ENCODE measurements at regions not wholly inside any gene's neighbourhood (a gene's known extent, or its start where the extent isn't known, plus 50 kb on each side); places are given as distances from the start of the nearest gene placed in this dataset.

DNA sequence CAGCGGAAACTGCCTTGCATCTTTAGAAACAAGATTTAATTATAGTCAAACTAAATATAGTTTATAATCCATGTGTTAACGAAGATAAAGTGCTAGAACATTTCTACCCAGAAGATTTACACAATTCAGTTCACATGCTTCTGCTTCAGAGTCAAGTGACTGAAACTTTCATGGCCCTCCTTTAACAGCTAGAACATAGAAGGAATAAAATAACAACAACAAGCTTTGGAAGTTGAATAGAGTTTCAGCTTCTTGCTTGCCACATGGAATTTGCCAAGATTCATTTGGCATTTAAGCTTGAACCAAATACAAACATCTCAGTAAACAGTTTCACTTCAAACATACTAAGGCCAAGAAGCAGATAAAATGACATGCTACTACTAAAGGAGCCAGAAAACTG is 676.3 kb upstream of the ANO3 start:
- TF ChIP-seq, protein P1, sequence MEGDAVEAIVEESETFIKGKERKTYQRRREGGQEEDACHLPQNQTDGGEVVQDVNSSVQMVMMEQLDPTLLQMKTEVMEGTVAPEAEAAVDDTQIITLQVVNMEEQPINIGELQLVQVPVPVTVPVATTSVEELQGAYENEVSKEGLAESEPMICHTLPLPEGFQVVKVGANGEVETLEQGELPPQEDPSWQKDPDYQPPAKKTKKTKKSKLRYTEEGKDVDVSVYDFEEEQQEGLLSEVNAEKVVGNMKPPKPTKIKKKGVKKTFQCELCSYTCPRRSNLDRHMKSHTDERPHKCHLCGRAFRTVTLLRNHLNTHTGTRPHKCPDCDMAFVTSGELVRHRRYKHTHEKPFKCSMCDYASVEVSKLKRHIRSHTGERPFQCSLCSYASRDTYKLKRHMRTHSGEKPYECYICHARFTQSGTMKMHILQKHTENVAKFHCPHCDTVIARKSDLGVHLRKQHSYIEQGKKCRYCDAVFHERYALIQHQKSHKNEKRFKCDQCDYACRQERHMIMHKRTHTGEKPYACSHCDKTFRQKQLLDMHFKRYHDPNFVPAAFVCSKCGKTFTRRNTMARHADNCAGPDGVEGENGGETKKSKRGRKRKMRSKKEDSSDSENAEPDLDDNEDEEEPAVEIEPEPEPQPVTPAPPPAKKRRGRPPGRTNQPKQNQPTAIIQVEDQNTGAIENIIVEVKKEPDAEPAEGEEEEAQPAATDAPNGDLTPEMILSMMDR (IDR thresholded peaks at IDR 0.05; ENCODE audit: borderline replicate concordance, extremely low read depth, low read length, poor library complexity, severe bottlenecking) = no peak
- TF ChIP-seq EZH2 (IDR thresholded peaks at IDR 0.05; ENCODE audit: borderline replicate concordance, low read depth, low read length, severe bottlenecking) = no peak
- ATAC-seq (ENCODE audit: insufficient read depth, low read depth) = no peak
- Histone ChIP-seq H3K4me2 (ENCODE audit: insufficient read depth, low read length) (no peak overlapping the region), H3K79me2 (ENCODE audit: insufficient read depth, low read length) (no peaks in the 10 kb centered on the region), H4K20me1 (ENCODE audit: insufficient read depth, low read length) (no peaks in the 10 kb centered on the region), H3K36me3 (ENCODE audit: insufficient read depth, low read length) (no peaks in the 10 kb centered on the region), H3K9me3 (ENCODE audit: insufficient read depth, low read length, severe bottlenecking) (no peaks in the 10 kb centered on the region), H3K4me1 (ENCODE audit: insufficient read depth, low read length) (no peaks in the 10 kb centered on the region), H2AFZ (ENCODE audit: low read depth, low read length) (no peak overlapping the region), H3K9ac (ENCODE audit: low read depth, low read length) (no peak overlapping the region), H3K4me3 (ENCODE audit: low read depth in 1 of 2, low read length in 2 of 2) (no peak overlapping the region), H3K27me3 (ENCODE audit: insufficient read depth, low read length, poor library complexity) (no peaks in the 10 kb centered on the region), H3K27ac (ENCODE audit: low read length) (no peak overlapping the region)
- no peak for DNase-seq

DNA sequence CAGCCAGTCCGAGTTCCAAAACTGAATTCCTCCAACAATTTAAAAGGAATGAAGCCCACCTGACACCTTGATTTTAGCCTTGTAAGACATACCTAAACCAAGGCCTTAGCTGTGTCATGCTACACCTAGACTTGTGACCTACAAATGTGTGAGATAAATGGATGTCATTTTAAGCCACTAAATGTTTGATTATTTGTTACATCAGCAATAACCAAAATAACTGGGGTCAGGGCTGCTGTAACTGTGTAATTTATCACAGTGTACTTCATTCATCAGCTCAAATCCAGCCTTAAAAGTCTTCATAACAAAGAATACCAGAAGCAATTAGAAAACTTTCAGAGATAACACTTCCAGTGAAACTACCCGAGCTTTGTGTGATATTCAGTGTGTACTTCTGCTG is 673.0 kb upstream of the ANO3 start:
- Histone ChIP-seq H3K79me2 (ENCODE audit: insufficient read depth, low read length) (no peaks in the 10 kb centered on the region), H3K9ac (ENCODE audit: low read depth, low read length) (no peak overlapping the region), H3K27ac (ENCODE audit: low read length) (no peak overlapping the region), H3K4me2 (ENCODE audit: insufficient read depth, low read length) (no peak overlapping the region), H3K4me1 (ENCODE audit: insufficient read depth, low read length) (no peaks in the 10 kb centered on the region), H3K36me3 (ENCODE audit: insufficient read depth, low read length) (no peaks in the 10 kb centered on the region), H3K9me3 (ENCODE audit: insufficient read depth, low read length, severe bottlenecking) (no peaks in the 10 kb centered on the region), H3K27me3 (ENCODE audit: insufficient read depth, low read length, poor library complexity) (no peaks in the 10 kb centered on the region), H4K20me1 (ENCODE audit: insufficient read depth, low read length) (no peaks in the 10 kb centered on the region), H3K4me3 (ENCODE audit: low read depth in 1 of 2, low read length in 2 of 2) (no peak overlapping the region), H2AFZ (ENCODE audit: low read depth, low read length) (no peak overlapping the region)
- no peak for TF ChIP-seq EZH2 (IDR thresholded peaks at IDR 0.05; ENCODE audit: borderline replicate concordance, low read depth, low read length, severe bottlenecking)
- TF ChIP-seq, protein P1 (IDR thresholded peaks at IDR 0.05; ENCODE audit: borderline replicate concordance, extremely low read depth, low read length, poor library complexity, severe bottlenecking) = no peak
- DNase-seq (no peak), ATAC-seq (ENCODE audit: insufficient read depth, low read depth) (no peak)

DNA sequence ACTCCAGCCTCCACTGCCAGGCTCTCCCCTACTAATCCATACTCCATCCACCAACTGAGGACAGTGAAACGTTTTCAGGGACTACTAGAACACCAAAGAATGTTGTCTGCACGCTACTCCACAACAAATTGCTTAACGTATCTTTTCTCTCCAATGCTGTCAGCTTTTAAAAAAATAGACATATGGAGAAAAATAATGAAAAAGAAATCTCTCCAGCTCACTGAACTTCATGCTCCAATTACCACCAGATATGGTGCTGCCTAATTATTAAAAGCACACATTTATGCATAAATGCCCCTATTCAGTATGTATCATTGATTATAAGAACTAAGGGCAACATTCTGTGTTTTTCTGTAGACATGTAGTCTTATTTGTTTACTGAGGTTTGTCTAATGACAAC is 672.2 kb upstream of the ANO3 start:
- H3K27me3 ChIP-seq (ENCODE audit: insufficient read depth, low read length, poor library complexity) = no peaks in the 10 kb centered on the region
- no peak overlapping the region for H3K27ac ChIP-seq (ENCODE audit: low read length)
- no peaks in the 10 kb centered on the region for H3K79me2 ChIP-seq (ENCODE audit: insufficient read depth, low read length)
- no peak overlapping the region for H3K9ac ChIP-seq (ENCODE audit: low read depth, low read length)
- DNase-seq (no peak), ATAC-seq (ENCODE audit: insufficient read depth, low read depth) (no peak)
- no peaks in the 10 kb centered on the region for H3K4me1 ChIP-seq (ENCODE audit: insufficient read depth, low read length)
- TF ChIP-seq, protein P1 (IDR thresholded peaks at IDR 0.05; ENCODE audit: borderline replicate concordance, extremely low read depth, low read length, poor library complexity, severe bottlenecking) = no peak
- no peak for TF ChIP-seq EZH2 (IDR thresholded peaks at IDR 0.05; ENCODE audit: borderline replicate concordance, low read depth, low read length, severe bottlenecking)
- H3K4me3 ChIP-seq (ENCODE audit: low read depth in 1 of 2, low read length in 2 of 2) = no peak overlapping the region
- H4K20me1 ChIP-seq (ENCODE audit: insufficient read depth, low read length) = no peaks in the 10 kb centered on the region
- no peak overlapping the region for H2AFZ ChIP-seq (ENCODE audit: low read depth, low read length)
- H3K36me3 ChIP-seq (ENCODE audit: insufficient read depth, low read length) = no peaks in the 10 kb centered on the region
- H3K4me2 ChIP-seq (ENCODE audit: insufficient read depth, low read length) = no peak overlapping the region
- H3K9me3 ChIP-seq (ENCODE audit: insufficient read depth, low read length, severe bottlenecking) = no peaks in the 10 kb centered on the region

DNA sequence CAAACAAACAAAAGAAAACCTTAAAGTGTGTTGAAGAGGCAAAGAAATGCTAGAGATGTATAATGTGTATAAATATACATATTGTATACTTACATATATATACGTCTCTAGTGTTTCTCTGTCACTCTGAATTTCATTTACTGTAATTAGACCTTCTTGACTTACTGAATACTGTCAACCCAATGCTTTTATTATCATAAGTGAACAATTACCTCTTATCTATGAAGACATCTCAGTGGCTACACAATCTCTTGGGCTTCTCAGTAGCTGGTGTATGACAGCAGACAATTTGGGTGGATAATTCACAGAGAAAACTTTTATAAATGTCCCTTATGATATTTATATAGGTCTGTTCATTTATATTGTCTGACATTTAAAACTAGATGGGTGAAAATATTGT is 664.1 kb upstream of the ANO3 start:
- no peak for ATAC-seq (ENCODE audit: insufficient read depth, low read depth)
- Histone ChIP-seq H3K79me2 (ENCODE audit: insufficient read depth, low read length) (no peaks in the 10 kb centered on the region), H3K4me3 (ENCODE audit: low read depth in 1 of 2, low read length in 2 of 2) (no peak overlapping the region), H3K9me3 (ENCODE audit: insufficient read depth, low read length, severe bottlenecking) (no peaks in the 10 kb centered on the region), H3K9ac (ENCODE audit: low read depth, low read length) (no peak overlapping the region), H3K36me3 (ENCODE audit: insufficient read depth, low read length) (no peaks in the 10 kb centered on the region), H3K27me3 (ENCODE audit: insufficient read depth, low read length, poor library complexity) (no peaks in the 10 kb centered on the region), H3K4me1 (ENCODE audit: insufficient read depth, low read length) (no peaks in the 10 kb centered on the region), H4K20me1 (ENCODE audit: insufficient read depth, low read length) (no peaks in the 10 kb centered on the region), H2AFZ (ENCODE audit: low read depth, low read length) (no peak overlapping the region), H3K4me2 (ENCODE audit: insufficient read depth, low read length) (no peak overlapping the region), H3K27ac (ENCODE audit: low read length) (no peak overlapping the region)
- TF ChIP-seq, protein P1 (IDR thresholded peaks at IDR 0.05; ENCODE audit: borderline replicate concordance, extremely low read depth, low read length, poor library complexity, severe bottlenecking) = no peak
- TF ChIP-seq EZH2 (IDR thresholded peaks at IDR 0.05; ENCODE audit: borderline replicate concordance, low read depth, low read length, severe bottlenecking) = no peak
- DNase-seq = no peak

Data from DND-41 (cell line).